Kidney (tissue), 13 donors: ENCODE measurements at regions not wholly inside any gene's neighbourhood (a gene's known extent, or its start where the extent isn't known, plus 50 kb on each side); places are given as distances from the start of the nearest gene placed in this dataset.
"Not testable (repeated sequence)": the region's sequence is repeated elsewhere in the genome, so short reads cannot be mapped to it uniquely, and the experiment has no call there.

Source experiments
- DNase-seq, 5 donors: peaks; one replicate each; pipeline ENCODE4 v3.0.0-alpha.2; 2013 to 2020
- FAIRE-seq: peaks from 2 replicates; lab custom pipeline; 2012; peaks lifted over from hg19 to GRCh38; lab: Jason Lieb, UNC
- H3K27ac ChIP-seq, 2 donors: one replicate each; pipeline ENCODE4 v1.7.0; 2013; ENCODE audit warnings: low read depth in 2 of 2, low read length in 2 of 2, inconsistent platforms in 1 of 2
- H3K27me3 ChIP-seq: one replicate; pipeline ENCODE4 v1.7.1; 2013; ENCODE audit warnings: low read length, inconsistent platforms; ENCODE audit not compliant: control insufficient read depth, insufficient read depth
- H3K36me3 ChIP-seq, 3 donors: one replicate each; pipeline versions ENCODE4 v1.7.0 to v1.7.1; 2013; ENCODE audit warnings: low read length in 3 of 3, control low read depth in 1 of 3, inconsistent platforms in 1 of 3; ENCODE audit not compliant: insufficient read depth in 3 of 3, control insufficient read depth in 2 of 3
- H3K4me1 ChIP-seq, 3 donors: one replicate each; pipeline versions ENCODE4 v1.7.0 to v1.7.1; 2013; ENCODE audit warnings: low read length in 3 of 3, inconsistent platforms in 1 of 3, low read depth in 1 of 3; ENCODE audit not compliant: control insufficient read depth in 2 of 3, insufficient read depth in 2 of 3
- H3K4me3 ChIP-seq, 3 donors: one replicate each; pipeline versions ENCODE4 v1.7.0 to v1.8.1; 2013; ENCODE audit warnings: low read length in 3 of 3, control low read depth in 1 of 3, inconsistent platforms in 1 of 3
- H3K9ac ChIP-seq, 3 donors: one replicate each; pipeline versions ENCODE4 v1.7.0 to v1.7.1; 2013; ENCODE audit warnings: low read length in 3 of 3, control low read depth in 1 of 3, inconsistent platforms in 1 of 3
- H3K9me3 ChIP-seq, 3 donors: one replicate each; pipeline versions ENCODE4 v1.7.0 to v1.7.1; 2013; ENCODE audit warnings: low read length in 3 of 3, control low read depth in 1 of 3, inconsistent platforms in 1 of 3; ENCODE audit not compliant: control insufficient read depth in 2 of 3, insufficient read depth in 1 of 3
- CTCF ChIP-seq: IDR thresholded peaks from 3 replicates; pipeline ENCODE4 v1.5.1; 2012; ENCODE audit warnings: mild to moderate bottlenecking, moderate library complexity, borderline replicate concordance; ENCODE audit not compliant: insufficient read depth; ENCODE audit errors: extremely low read depth
- intact Hi-C: fragments of 100-400 bp; cut with DNase I; formaldehyde crosslinking; loops from one replicate; pipeline ENCODE4 v1.11.1; 2022
- donor health status: control.
- donor health status: control.
- donor health status: control.
- donor health status: control.
- donor health status: control.
- donor health status: DM: yes; HTN: yes; CAD: no.
- donor health status: Normal renal cell carcinoma (clear cell type).

GRCh38 chr3:102361101-102361500 lies 73.7 kb upstream of the ZPLD1 start:
- no peak for TF ChIP-seq CTCF
- Histone ChIP-seq H3K36me3 (no peaks in the 10 kb centered on the region), H3K27me3 (no peaks in the 10 kb centered on the region), H3K9me3 (no peaks in the 10 kb centered on the region), H3K4me3 (no peak overlapping the region), H3K4me1 (no peaks in the 10 kb centered on the region), H3K9ac (no peak overlapping the region), H3K27ac (no peak overlapping the region)
- DNase-seq (no peak), FAIRE-seq (no peak)
- intact Hi-C loops, result no loop called here

GRCh38 chr3:102366116-102366515 lies 68.7 kb upstream of the ZPLD1 start:
- intact Hi-C loops, H3K4me3 ChIP-seq, DNase-seq, FAIRE-seq, H3K9me3 ChIP-seq, H3K27ac ChIP-seq, H3K27me3 ChIP-seq, H3K4me1 ChIP-seq, H3K9ac ChIP-seq, H3K36me3 ChIP-seq: not testable (repeated sequence)

DNA sequence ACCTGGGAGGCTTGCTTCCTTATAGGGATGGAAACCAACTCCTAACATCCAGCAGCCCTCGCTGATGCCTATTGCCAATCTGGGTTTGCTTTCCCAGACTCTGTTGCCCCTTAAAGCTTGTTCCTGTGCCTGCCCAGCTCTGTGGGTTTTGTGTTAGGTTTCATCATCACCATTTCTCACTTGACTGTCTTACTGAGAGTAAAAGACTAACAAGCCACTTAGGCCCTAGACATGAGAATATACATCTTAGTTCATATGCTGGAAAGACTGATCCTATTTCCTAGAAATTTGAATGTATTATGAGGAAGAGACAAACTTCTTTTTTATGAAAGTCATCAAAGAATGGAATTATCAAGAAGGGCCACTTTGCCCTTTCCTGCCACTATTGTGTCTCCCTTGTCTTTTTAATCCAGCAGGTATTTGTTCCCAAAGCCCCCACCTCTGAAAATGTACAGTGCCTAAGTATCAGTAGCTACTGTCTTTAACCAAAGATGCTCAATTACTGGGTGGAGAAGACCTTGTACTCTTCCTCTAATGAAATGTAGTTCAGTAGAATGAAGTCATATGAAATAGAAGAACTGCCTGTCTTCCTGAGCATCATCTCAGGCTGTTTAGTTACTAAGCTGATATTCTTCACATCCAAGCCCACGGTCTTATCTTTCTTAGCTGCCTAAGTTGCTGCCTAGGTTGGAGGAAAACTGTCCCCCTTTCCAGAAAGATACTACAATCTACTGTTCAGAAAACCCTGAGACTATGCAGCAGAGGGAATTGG lies 59.8 kb upstream of the ZPLD1 start:
- Histone ChIP-seq H3K9me3 (no peaks in the 10 kb centered on the region), H3K27ac (no peak overlapping the region), H3K9ac (no peak overlapping the region), H3K27me3 (no peaks in the 10 kb centered on the region), H3K4me1 (no peaks in the 10 kb centered on the region), H3K36me3 (no peaks in the 10 kb centered on the region), H3K4me3 (no peak overlapping the region)
- intact Hi-C loops, result no loop called here
- no peak for FAIRE-seq
- TF ChIP-seq CTCF, result no peak
- peak in 1 of 5 donors; percentile 20 for DNase-seq

DNA sequence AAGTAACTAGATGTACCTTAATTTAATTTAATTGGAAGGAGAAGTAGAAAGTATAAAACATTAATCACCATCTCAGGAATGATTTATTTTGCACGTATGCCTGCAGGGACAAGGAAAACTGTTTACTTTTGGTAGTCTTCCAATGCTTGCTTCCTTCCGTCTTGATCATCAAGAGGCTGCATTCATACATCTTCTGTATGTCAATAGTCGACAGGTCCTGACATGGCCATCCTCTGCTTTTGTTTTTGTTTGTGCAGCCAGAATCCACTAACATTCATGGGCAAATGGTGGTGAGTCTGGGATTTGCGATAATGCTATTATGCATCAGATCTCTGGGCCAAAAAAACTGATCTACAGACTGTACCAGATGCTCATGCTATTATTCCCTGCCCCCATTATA lies 56.6 kb upstream of the ZPLD1 start:
- H3K27me3 ChIP-seq, result no peaks in the 10 kb centered on the region
- FAIRE-seq (no peak), DNase-seq (no peak)
- H3K9ac ChIP-seq, result no peak overlapping the region
- H3K9me3 ChIP-seq, result no peaks in the 10 kb centered on the region
- no peak for TF ChIP-seq CTCF
- intact Hi-C loops, result no loop called here
- H3K4me3 ChIP-seq, result no peak overlapping the region
- no peaks in the 10 kb centered on the region for H3K36me3 ChIP-seq
- no peaks in the 10 kb centered on the region for H3K4me1 ChIP-seq
- H3K27ac ChIP-seq, result no peak overlapping the region

GRCh38 chr3:102382201-102382600 lies 52.6 kb upstream of the ZPLD1 start:
- intact Hi-C loops, H3K27me3 ChIP-seq, H3K27ac ChIP-seq, FAIRE-seq, H3K36me3 ChIP-seq, H3K4me3 ChIP-seq, H3K9me3 ChIP-seq, DNase-seq, H3K9ac ChIP-seq, H3K4me1 ChIP-seq: not testable (repeated sequence)
